GM19372 (cell line): ENCODE measurements at regions not wholly inside any gene's neighbourhood (a gene's known extent, or its start where the extent isn't known, plus 50 kb on each side); places are given as distances from the start of the nearest gene placed in this dataset.
A peak's percentile ranks its signal among the peaks of the same experiment; 100 is the strongest.
"Not testable (repeated sequence)": the region's sequence is repeated elsewhere in the genome, so short reads cannot be mapped to it uniquely, and the experiment has no call there.

Experiments
- ATAC-seq: cut with Tn5 transposase; IDR thresholded peaks from one replicate; pipeline ENCODE4 v1.9.1; 2021; ENCODE audit warnings: mild to moderate bottlenecking, low read depth, moderate library complexity; ENCODE audit not compliant: unreplicated experiment

GRCh38 chr5:9766581-9766980 lies 136.4 kb upstream of the TAS2R1 start:
- no peak for ATAC-seq

GRCh38 chr5:9765419-9766140 lies 135.4 kb upstream of the TAS2R1 start:
- ATAC-seq = no peak

GRCh38 chr5:9761706-9762105 lies 131.6 kb upstream of the TAS2R1 start:
- no peak for ATAC-seq

GRCh38 chr5:9752670-9753069 lies 122.5 kb upstream of the TAS2R1 start:
- not testable (repeated sequence) for ATAC-seq

- ATAC-seq = no peak
These were observed 113.4 kb upstream of the TAS2R1 start for GRCh38 chr5:9743507-9743906.

GRCh38 chr5:9742848-9743247 lies 112.7 kb upstream of the TAS2R1 start:
- ATAC-seq = no peak

GRCh38 chr5:9739135-9739534 lies 109.0 kb upstream of the TAS2R1 start:
- no peak for ATAC-seq

- ATAC-seq = no peak
These were observed 107.1 kb upstream of the TAS2R1 start for GRCh38 chr5:9737265-9737664.

- no peak for ATAC-seq
These were observed 103.3 kb upstream of the TAS2R1 start for GRCh38 chr5:9733486-9733885.

- no peak for ATAC-seq
These were observed 101.0 kb upstream of the TAS2R1 start for GRCh38 chr5:9731159-9731558.

- no peak for ATAC-seq
These were observed 98.1 kb upstream of the TAS2R1 start for GRCh38 chr5:9728261-9728660.

- ATAC-seq = no peak
These were observed 96.8 kb upstream of the TAS2R1 start for GRCh38 chr5:9726931-9727330.

- not testable (repeated sequence) for ATAC-seq
These were observed 95.1 kb upstream of the TAS2R1 start for GRCh38 chr5:9725265-9725664.

- ATAC-seq = no peak
These were observed 94.6 kb upstream of the TAS2R1 start for GRCh38 chr5:9724707-9725106.

- ATAC-seq = no peak
These were observed 92.5 kb upstream of the TAS2R1 start for GRCh38 chr5:9722601-9723180.

- ATAC-seq = no peak
These were observed 91.0 kb upstream of the TAS2R1 start for GRCh38 chr5:9721161-9721560.

GRCh38 chr5:9720361-9720760 lies 90.2 kb upstream of the TAS2R1 start:
- no peak for ATAC-seq

- ATAC-seq = peak; percentile 83
These were observed 86.7 kb upstream of the TAS2R1 start for GRCh38 chr5:9716838-9717281.

- no peak for ATAC-seq
These were observed 85.8 kb upstream of the TAS2R1 start for GRCh38 chr5:9715891-9716335.

GRCh38 chr5:9713959-9714586 lies 83.9 kb upstream of the TAS2R1 start:
- ATAC-seq = no peak

GRCh38 chr5:9713356-9713755 lies 83.2 kb upstream of the TAS2R1 start:
- ATAC-seq = no peak

GRCh38 chr5:9712911-9713310 lies 82.8 kb upstream of the TAS2R1 start:
- no peak for ATAC-seq
